DMS153 (cell line): ENCODE measurements at regions not wholly inside any gene's neighbourhood (a gene's known extent, or its start where the extent isn't known, plus 50 kb on each side); places are given as distances from the start of the nearest gene placed in this dataset.
A peak's percentile ranks its signal among the peaks of the same experiment; 100 is the strongest.
"Not testable (repeated sequence)": the region's sequence is repeated elsewhere in the genome, so short reads cannot be mapped to it uniquely, and the experiment has no call there.

Experiments
- DNase-seq: peaks from one replicate; lab custom pipeline; 2025; lab: John Stamatoyannopoulos, UW

DNA sequence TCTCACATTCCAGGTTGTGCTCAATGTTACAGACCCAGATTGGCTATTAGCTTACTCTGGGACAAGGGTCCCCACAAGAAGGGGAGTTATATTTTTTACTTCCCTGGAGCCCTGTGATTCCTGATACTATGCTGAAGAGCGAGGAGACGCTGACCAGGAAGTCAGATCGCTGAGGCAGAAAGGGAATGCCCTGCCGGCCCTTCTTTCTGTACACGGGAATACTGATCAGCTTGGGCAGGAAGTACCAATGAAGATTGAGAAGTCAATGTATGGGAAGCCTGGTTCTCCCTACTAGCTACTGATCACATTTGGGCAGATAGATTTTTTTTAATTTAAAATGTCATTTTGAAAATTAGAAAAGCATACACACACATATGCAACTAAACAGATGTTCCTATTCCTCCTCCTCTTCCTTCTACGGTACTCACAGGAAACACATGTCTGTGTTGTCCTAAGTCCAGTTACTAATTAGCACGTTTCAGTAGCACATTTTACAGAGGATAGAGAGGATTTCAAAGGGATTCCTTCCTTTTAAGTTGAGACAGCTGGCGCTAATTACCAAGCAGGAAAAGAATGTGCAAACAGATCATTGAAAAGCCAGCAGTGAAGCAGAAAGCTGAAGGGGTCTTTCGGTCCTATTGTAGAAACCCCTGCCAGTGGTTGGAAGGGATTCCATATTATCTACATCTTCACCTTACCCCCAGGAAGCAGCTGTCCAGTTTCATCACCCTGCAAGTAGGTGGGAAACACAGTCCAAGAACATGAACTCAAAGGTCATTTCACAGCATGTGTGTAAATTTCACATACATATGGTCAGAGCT, 292.4 kb downstream of the DUSP6 start:
- DNase-seq = no peak

DNA sequence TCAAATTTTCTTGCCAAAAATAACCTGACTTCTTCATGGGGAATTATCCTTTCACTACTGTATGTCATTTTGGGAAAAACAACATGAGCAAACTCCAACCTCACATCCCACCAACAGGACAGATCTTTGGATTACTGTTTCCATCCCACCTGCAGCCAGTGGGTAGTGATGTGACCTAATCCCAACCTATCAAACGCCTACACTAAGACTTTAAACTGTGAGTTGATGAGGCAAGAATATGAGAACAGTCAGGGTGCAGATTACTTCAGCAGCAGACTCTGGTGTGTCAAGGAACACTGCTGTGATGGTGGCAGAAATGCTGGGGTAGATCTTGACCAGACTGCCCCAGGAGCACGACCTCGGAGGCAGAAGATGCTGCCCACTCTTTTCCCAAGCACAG, 293.2 kb downstream of the DUSP6 start:
- no peak for DNase-seq

DNA sequence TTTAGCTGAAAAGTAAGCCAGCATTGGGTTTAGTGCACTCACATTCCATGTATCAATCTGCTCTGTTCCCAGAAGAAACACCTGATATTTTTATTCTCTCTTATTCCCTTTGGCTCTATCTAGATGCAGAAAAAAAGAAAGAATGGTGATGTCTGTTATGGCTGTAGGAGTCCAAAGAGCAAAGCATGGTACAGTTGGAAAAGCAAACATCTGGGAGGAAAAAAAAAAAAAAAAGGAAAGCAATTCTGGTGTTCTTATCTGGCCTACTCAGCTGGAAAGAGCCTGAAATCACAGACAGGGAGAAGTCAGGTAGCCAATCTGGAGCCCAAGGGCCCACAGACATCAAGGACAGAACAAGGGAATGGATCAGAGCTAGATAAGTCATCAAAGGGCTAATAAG, 293.9 kb downstream of the DUSP6 start:
- no peak for DNase-seq

DNA sequence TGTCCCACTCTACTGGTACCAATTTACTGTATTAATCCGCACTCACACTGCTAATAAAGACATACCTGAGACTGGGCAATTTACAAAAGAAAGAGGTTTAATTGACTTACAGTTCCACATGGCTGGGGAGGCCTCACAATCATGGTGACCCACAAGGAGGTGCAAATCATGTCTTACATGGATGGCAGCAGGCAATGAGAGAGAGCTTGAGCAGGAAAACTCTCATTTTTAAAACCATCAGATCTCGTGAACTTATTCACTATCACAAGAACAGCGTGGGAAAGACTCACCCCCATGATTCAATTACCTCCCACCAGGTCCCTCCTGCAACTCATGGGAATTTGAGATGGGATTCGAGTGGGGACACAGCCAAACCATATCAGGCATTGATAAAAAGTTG, 298.5 kb downstream of the DUSP6 start:
- DNase-seq = not testable (repeated sequence)

DNA sequence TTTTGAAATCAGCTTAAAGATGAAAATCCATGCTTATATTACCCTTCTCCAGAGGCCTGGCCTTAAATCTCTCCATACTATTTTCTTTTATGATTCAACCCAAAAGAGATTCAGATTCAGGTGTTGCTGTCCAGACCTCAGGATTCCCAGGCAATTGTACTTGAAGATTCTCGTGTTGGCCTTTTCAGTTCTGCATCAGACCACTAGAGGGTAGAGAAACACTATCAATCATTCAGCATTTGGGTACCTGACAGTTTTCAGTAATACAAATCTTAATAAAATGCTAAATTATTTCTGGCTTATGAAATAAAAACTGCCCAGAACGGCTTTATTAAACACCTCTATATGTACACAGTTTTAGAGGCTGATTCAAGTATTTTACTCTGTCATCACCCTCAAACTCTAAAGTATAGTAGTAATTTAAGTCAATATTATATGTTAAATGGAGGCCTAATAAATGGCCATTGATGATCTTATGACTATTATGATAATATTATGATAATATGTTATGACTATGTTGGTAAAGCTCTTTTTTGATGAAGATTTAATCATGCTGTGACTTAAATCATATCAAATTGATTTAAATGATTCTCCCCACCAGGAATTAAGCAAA, 301.1 kb downstream of the DUSP6 start:
- peak; percentile 32 for DNase-seq

DNA sequence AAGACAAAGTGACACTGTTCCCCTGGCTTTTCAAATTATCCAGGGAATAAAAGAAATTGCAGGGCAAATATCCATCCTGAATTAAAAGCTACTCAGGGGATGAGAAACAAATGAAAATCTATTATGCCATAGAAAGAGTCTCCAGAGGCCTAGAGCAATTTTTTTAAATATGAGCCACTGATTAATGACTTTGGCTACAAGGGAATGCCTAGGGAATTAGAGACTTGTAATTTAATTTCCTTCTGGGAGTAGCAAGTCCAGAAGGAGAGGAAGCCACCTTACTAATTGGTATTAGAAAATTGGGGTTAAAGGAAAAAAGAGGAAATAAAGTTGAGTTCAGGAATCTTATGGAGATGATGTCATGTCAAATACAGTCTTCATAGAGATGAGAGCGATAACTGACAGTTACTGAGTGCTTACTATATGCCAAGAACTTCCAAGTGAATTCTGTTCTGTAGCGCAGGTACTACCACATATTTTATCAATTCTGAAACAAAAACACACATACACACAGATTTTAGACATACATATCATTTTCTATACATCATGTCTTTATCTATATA, 304.4 kb downstream of the DUSP6 start:
- no peak for DNase-seq

DNA sequence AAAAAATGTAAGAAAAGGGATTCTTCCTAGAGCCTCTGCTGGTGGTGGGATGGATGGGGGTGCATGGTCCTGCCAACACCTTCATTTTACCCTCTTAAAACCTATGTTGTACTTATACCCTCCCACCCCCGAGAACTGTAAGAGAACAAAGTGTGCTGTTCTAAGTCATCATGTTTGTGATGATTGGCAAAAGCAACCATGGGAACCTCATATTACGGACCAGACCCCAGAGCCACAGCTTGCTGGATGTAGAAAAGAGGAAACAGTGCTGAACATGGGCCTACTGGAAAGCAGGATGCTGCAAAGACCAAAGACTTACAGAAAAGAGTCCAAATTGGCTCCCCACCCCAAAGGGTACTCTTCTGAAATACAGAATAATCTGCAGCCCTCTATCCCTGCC, 311.2 kb downstream of the DUSP6 start:
- DNase-seq = no peak

DNA sequence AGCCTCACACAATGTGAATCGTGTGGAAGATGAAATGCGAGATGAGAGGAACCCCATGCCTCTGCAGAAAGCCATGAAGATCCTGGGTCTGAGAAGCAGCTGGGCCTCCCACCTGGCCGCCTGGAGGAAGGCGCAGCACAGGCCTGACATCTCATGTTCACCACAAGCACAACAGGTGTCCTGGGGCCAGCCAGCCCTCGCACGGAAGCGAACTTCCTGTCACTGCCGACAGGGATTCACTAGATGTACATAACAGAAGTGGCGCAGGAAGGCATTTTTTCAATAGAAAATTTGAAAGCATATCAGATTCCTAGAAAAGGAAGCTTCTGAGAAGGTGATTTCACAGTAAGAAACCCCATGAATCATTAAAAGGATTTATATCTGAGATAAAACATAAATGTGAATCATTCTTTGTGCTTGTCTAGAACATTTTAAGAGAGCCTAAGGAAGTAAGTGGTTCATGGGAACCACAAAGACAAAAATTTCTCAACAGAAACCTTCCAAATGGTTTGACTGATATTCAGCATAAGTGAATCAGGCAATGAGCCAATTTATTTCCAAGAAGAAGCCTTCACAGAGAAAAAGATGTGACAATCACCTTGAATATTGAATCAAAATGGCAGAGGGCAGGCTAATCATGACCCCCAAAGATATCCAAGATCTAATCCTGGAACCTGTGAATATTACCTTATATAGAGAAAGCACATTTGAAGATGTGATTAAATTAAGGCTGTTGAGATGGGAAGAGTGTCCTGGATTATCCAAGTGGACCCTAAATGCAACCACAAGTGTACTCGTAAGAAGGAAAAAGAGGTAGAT, 311.9 kb downstream of the DUSP6 start:
- peak; percentile 52 for DNase-seq

DNA sequence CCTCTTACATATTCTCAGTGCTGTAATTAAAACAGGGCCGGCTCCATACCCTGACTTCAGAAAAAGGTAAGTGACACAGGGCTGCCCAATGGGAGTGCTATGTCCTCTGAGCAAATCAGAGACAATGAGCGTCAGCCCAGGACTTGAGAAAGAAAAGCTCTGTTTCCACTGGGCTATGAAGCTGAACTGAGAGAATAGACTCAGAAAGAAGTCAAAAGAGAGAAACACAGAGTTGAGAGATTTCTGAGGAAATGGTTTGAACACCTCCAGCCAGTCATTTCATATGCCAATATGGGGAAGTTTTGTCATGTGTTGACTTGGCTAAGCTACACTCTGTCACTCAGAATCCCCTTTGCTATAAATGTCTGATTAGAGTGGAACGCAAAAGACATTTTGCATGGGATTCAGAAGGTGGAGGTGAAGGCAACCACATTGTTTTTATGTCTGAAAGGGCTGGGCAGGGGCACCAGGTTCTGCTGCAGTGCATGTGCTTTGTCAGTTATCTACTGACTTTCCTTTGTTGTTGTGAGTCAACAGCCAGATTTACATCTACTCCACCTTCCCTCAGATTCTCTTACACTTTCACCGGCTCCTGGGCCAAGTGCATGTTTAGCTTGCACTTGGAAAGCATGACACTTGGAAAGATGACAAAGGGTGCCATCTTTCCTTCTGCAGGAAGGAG, 313.3 kb downstream of the DUSP6 start:
- DNase-seq = no peak

DNA sequence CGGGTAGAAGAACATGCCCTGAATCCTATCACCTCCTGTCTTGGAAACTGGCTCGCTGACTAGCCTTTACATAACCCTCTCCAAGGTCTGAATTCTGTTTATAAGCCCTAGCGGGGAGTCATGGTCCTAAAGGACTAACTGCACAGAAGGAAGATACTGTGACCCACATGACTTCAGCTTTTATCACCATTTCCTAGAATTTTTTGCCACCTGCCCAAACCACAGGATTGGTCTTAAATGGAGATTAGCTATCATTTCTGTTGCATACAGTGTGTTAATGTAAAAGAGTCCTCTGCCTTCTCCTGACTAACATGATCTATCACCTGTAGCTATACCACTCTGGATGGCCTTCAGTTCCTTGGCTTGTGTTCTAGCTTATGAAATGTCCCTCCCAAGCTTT, 319.2 kb downstream of the DUSP6 start:
- DNase-seq = no peak

DNA sequence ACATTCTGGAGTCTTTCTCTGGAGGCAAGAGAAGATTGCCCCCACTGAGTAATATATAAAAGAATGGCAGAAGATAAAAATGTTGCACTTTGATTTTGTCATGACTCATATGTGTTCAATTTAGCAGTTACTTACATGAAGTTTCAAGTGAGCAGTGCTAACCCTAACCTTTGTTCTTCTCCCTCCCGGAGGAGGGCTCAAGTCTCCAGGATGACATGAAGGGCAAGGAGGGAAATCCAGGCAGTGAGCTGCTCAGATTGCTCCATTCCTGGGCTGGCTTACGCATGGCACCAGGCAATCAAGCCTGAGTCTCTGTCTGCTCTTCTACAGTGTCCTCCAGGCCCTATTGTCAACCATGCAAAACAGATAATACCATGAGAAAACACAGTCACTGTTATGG, 322.3 kb downstream of the DUSP6 start:
- DNase-seq = no peak

DNA sequence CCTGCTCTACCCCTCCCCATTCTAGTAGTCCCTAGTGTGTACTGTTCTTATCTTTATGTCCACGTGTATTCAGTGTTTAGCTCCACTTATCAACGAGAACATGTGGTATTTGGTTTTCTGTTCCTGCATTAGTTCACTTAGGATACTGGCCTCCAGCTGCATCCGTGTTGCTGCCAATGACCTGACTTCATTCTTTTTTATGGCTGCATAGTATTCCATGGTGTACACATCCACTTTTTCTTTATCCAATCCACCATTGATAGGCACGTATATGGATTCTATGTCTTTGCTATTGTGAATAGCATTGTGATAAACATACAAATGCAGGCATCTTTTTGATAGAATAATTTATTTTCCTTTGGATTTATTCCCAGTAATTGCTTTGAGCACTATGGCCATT, 327.7 kb downstream of the DUSP6 start:
- DNase-seq = no peak

DNA sequence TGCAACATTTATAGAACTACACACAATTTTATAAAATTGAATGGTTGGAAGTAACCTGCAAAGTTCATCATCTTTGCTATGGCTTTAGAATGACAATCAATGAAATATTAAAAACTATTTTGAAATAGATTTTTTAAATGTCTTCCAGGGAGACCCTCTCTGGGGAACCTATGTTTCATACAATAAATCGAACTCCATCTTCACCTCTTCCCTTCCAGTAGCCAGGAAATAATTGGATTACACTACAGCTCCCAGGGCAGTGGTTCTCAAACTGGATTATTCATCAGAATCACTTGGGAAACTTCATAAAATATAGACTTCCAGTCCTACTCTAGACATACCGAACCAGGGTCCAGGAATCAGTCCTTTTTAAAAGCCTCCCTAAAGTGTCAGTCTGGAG, 328.4 kb downstream of the DUSP6 start:
- DNase-seq = no peak

DNA sequence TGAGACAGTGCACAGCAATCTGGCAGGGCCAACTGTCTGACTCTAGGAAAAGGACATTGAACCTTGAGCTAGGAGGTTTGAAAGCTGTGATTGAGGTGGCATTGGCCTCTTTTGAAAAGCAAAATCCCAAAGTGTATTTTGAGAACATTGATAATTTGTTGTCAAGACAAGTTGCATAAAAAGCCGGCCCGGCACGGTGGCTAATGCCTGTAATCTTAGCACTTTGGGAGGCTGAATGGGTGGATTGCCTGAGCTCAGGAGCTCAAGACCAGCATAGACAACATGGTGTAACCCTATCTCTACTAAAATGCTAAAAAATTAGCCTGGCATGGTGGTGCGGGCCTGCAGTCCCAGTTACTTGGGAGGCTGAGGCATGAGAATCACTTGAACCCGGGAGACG, 331.6 kb downstream of the DUSP6 start:
- no peak for DNase-seq

DNA sequence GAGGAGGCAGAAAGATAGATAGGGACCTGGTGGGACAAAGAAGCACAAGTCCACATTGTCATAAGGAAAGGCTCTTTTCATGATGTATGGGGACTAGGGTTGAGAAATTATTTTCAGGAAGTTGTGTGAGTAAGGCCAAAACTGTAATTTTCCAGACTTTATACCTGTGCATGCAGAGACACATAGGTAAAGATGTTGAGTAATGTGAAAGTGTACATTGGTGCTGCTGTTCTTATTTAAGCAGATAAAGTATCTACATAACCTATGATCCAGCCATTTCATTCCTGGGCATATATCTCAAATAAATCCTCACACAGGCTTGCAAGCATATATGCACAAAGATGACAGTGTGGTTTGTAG, 332.2 kb downstream of the DUSP6 start:
- no peak for DNase-seq

DNA sequence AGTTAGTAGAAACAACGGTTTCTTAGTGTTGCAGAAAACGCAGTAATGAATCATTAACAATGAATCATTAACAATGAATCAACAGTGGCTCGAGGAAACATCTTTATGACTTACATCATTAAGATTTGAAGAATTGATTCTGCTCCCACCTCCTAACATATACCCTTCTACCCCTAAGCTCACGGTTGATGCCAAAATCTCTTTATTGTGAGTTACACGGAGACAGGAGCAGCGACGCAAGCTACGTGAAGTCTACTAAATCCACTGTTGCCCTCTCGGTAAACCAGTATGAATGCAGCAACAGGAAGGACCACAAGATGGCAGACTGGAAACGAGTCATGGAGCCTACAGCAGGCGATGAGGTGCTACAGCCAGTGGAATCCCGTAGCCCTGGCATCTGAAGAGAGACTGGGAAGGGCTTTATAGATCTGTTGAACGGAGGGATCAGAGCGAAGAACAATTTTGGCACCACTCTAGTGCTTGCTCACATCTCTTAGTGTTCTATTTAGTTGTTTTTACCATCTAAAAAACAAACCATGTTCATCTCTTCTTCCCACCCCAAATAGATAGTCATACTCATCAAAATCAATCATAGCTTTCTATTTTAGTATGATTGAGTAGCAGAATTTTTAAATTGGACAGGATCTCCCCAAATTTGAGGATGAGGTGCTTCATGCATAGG, 332.7 kb downstream of the DUSP6 start:
- DNase-seq = peak; percentile 86

DNA sequence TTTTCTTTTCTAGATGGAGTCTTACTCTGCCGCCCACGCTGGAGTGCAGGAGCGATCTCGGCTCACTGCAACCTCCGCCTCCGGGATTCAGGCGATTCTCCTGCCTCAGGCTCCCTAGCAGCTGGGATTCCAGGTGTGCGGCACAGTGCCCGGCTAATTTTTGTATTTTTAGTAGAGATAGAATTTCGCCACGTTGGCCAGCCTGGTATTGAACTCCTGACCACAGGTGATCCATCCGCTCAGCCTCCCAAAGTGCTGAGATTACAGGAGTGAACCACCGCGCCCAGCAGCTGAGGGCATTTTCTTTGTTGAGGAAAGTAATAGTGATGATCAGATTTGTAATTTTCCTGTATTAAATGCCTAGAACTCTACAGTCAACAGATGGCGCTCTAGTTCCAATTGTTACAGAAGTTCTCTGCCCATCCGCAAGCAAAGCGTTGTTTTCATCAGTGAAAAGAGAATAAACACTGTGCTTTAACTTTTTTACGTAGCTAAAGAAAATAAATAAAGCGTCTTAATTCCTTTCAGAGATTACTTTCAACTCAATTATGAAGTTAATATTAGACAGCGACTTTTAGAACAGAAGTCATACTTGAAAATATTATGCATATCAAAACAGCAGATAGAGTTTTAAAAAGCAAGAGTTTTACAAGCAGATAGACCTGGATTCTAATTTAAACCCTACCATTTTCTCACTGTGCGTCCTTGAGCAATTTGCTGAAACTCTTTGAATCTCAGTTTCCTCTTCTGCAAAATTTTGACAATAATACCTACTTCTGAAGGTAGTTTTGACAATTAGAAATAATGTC, 335.1 kb downstream of the DUSP6 start:
- DNase-seq = peak; percentile 7

DNA sequence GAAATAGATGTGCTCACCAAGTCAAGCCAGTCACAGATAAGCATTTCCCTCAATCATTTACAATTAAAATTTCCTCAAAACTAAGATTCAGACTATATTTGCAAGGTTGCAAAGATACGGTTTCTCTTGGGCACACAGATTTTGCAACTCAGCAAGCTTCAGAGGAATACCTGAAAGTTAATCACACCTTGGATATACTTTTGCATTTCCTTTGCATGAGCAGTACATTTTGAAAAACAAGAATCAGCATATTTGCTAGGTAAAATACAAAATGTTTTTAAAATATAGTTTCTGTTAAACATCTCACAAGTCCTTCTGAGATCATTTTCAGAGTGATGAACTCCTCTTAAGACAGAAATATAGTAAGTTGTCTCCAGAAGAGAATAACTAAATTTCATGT, 336.9 kb downstream of the DUSP6 start:
- DNase-seq = no peak

DNA sequence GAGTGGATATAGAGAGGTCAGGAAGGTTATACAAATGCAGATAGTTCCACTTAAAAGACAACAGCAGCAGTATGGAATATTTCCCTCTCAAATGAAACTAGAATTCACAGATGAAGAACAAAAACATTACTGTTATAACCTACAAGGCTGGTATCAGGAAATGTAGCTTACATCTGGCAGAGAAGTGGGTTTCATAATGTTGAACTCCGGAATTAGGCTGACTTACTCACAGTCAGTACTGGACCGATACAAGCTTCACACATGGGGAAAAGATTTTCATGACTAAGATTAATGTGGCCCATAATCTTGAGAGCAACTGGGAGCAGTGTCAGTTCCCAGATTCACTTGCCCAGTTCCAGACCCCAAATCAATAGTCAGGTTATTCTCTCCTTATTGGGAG, 353.9 kb downstream of the DUSP6 start:
- DNase-seq = no peak

DNA sequence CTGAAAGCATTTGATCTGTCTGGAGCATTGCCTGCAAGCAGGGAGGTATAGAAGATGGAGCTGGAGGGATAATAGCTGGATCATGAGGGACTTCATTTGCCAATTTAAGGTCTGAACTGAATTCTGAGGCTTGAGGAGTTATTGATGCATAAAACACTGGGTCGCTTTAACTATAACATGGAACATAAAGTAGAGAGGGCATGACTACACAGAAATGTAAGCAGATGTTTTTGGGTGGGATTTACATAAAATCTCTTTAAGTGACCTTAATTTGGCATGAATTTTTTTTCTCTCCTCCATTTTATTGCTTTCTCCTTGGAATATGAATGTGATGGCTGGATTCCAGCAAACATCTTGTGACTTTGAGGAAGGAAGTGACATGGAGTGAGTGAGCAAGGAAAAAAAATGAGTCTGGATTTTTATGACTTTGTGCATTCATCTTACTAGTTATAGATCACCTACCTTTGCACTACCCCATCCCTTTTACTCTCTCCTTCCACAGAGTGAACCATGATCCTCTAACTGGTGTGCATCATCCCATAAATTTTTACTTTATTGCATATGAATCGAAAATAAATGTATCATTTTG, 356.0 kb downstream of the DUSP6 start:
- no peak for DNase-seq
